Erythroblast (primary cell): ENCODE measurements at regions not wholly inside any gene's neighbourhood (a gene's known extent, or its start where the extent isn't known, plus 50 kb on each side); places are given as distances from the start of the nearest gene placed in this dataset.

Experiments
- GATA1 ChIP-seq: IDR thresholded peaks from 2 replicates; pipeline ENCODE4 v1.6.1; 2011; ENCODE audit warnings: low read depth, mild to moderate bottlenecking, control low read depth, low read length, moderate library complexity
- POLR2A ChIP-seq: IDR thresholded peaks from 2 replicates; pipeline ENCODE4 v1.6.1; 2011; ENCODE audit warnings: mild to moderate bottlenecking, low read length

DNA sequence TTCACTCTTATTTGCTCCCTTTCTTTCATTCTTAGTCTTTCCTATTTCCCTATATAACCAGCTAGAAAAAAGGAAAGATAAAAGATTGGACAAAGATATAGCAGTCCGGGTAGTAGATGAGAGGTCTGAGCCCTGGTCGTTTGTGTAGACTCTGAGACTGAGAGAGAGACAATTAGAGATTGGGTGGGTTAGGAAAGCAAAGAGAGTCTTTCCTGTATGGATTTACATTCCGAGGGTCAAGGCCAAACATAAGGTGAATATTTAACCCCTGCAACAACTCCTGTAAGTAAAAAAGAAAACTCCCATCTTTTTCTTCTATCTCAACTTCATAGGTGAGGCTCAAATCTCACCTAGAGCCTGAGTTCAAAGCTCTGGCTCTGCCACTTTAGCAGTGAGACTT, 218.0 kb upstream of the FGGY start:
- TF ChIP-seq POLR2A = no peak
- TF ChIP-seq GATA1 = no peak
